ENCODE measurements at regions not wholly inside any gene's neighbourhood (a gene's known extent, or its start where the extent isn't known, plus 50 kb on each side); places are given as distances from the start of the nearest gene placed in this dataset.

DNA sequence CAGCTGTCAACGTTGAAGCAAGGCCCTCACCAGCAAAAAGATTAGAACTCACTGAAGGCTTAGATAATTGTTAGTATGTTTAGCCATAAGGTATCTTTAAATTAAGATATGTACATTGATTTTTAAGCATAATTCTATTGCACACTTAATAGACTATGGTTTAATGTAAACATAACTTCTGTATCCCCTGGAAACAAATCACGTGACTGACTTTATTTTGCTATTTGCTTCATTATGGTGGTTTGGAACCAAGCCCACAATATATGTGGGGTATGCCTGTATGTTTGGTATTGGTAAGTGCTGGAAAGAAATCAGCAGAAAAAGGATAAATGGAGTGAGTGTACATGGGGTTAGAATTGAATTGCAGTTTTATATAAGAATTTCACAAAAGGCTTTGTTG lies 111.9 kb downstream of the NMUR2 start:
- TF ChIP-seq, protein P1, sequence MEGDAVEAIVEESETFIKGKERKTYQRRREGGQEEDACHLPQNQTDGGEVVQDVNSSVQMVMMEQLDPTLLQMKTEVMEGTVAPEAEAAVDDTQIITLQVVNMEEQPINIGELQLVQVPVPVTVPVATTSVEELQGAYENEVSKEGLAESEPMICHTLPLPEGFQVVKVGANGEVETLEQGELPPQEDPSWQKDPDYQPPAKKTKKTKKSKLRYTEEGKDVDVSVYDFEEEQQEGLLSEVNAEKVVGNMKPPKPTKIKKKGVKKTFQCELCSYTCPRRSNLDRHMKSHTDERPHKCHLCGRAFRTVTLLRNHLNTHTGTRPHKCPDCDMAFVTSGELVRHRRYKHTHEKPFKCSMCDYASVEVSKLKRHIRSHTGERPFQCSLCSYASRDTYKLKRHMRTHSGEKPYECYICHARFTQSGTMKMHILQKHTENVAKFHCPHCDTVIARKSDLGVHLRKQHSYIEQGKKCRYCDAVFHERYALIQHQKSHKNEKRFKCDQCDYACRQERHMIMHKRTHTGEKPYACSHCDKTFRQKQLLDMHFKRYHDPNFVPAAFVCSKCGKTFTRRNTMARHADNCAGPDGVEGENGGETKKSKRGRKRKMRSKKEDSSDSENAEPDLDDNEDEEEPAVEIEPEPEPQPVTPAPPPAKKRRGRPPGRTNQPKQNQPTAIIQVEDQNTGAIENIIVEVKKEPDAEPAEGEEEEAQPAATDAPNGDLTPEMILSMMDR (IDR thresholded peaks at IDR 0.05; ENCODE audit: low read depth, low read length) = no peak
- H3K4me3 ChIP-seq (ENCODE audit: low read depth, low read length) = no peak overlapping the region

DNA sequence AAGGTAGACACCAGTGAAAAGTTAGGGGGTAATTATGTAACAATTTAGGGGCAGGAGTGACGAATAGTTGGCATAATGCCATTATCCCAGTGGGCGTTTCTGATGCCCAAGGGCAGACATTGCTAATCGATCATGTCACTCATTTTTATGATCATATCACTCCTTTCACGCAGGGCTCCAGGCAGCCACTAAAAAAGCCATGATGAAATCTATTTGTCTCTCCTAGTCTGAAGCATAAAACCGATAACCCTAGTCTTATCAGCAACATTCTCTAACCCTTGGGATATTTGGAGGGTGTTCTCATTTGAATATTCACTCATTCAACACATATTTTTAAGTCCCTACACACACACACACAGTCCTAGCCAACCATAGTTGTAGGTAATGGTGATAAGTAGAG lies 114.9 kb downstream of the NMUR2 start:
- TF ChIP-seq, protein P1 (IDR thresholded peaks at IDR 0.05; ENCODE audit: low read depth, low read length) = no peak
- no peak overlapping the region for H3K4me3 ChIP-seq (ENCODE audit: low read depth, low read length)

DNA sequence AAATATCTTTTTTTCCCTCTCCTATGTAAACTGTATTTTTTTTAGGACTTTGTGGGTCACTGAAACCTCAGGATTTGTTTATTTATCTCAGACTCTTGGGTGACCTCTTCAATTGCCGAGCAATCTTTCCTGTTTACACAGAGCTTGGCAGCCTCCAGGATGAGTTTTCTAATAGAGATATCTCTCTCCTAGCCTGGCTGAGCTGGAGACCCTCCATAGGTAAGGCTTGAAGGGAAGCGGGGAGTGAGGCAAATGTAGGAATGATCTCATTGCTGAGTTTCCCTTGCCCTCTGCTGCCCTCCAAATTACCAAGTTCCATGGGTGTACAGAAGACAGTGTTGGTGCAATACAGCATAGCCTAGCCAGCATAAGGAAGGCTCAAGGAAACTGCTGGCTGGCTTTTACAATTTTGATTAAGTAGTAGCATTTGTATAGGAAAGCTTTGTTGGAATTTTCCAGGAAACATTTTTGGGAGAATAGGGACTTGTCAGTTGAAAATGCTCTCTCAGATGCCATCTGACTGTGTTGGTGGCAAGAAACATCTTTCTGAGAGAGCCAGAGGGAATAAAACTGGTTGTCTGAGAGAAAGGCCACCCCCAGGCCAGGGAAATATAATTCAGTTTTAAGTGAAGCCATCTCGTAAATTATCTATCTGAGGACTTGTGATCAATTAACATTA lies 116.0 kb downstream of the NMUR2 start:
- no peak overlapping the region for H3K4me3 ChIP-seq (ENCODE audit: low read depth, low read length)
- TF ChIP-seq, protein P1 (IDR thresholded peaks at IDR 0.05; ENCODE audit: low read depth, low read length) = no peak

DNA sequence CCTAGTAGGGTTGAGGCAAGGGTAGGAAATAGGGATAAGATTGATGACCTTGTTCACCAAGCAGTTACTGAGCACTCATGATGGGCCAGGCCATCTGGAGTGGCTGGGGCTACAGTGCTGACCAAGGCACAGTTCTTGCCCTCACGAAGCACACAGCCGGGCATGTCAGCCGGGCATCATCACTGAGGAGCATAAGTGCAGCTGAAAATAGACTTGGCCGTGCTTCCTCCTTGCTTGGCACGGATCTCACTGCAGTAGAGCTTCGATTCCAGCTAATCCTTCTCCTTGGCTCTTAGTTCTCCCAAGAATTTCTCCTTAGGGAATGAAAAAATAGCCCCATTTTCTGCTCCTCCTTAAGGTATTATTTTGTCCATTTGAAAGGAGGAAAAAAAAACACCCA lies 116.6 kb downstream of the NMUR2 start:
- TF ChIP-seq, protein P1 (IDR thresholded peaks at IDR 0.05; ENCODE audit: low read depth, low read length) = no peak

DNA sequence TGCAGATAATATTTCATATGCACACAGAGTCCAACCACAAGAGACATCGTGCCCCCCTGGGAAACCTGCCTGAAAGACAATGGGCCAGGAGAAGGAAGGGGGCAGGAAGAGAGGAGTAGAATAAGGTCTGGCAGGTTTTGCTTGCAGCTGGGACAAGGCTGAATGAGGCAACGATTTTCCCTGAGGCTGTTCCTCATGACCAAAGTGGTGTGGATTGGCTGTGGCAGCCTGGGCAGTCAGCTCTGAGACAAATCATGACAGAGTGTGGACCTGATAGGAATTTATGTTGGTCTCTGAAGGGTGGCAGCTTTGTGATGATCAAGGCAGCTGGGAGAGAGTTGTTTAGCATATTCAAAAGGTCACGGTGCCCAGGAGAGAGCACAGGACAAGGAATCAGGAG lies 119.3 kb downstream of the NMUR2 start:
- no peak overlapping the region for H3K4me3 ChIP-seq (ENCODE audit: low read depth, low read length)
- TF ChIP-seq, protein P1 (IDR thresholded peaks at IDR 0.05; ENCODE audit: low read depth, low read length) = no peak

More for the DNA sequence above, 116.6 kb downstream of the NMUR2 start:
- H3K4me3 ChIP-seq (ENCODE audit: low read depth, low read length) = no peak overlapping the region

DNA sequence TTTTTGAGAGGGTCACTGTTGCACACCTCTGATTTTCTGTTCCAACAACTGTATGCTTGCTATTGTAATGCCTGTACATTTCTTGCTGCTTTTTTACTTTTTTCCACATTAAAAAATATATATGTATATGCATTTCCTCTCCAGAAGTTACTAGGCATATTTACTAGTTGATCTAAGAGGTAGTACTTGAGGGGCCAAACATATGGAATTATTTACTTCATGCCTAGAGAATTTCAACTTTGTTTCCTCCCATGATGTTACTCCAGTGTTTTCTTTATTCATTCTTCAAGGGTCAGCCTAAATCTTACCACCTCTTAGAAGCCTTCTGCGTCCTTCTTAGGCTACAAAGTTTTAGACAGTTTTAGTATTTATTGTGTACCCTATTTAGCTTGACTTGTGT lies 122.7 kb downstream of the NMUR2 start:
- TF ChIP-seq, protein P1 (IDR thresholded peaks at IDR 0.05; ENCODE audit: low read depth, low read length) = no peak
- no peak overlapping the region for H3K4me3 ChIP-seq (ENCODE audit: low read depth, low read length)

DNA sequence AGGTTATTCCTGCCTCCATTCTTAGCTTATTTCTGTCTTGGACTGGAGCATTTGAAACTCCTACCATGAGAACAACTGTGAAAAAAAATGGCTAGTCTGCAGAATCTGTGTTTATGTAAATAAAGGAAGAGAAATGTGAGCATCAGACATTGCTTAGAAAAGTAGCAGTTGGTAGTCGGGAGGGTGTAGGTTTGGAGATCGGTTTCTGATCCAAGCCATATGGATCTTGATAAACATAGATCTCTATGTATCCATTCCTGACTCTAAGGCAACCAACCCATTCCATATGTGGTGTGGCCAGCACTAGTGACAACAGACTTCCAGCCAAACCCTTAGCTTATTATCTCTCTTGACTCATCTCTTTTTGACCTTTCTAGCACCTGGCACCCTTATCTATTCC lies 127.1 kb downstream of the NMUR2 start:
- H3K4me3 ChIP-seq (ENCODE audit: low read depth, low read length) = no peak overlapping the region
- TF ChIP-seq, protein P1 (IDR thresholded peaks at IDR 0.05; ENCODE audit: low read depth, low read length) = no peak
